CD4-positive, alpha-beta T cell treated with Interleukin-17A for 4 hours (primary cell): ENCODE measurements at regions not wholly inside any gene's neighbourhood (a gene's known extent, or its start where the extent isn't known, plus 50 kb on each side); places are given as distances from the start of the nearest gene placed in this dataset.

ENCODE experiments used
- DNase-seq: peaks from one replicate; pipeline ENCODE4 v3.0.0-alpha.2; 2020; ENCODE audit warnings: mixed read lengths

- no peak for DNase-seq
These were observed 484.8 kb upstream of the ID2 start for GRCh38 chr2:8197101-8197500.

- no peak for DNase-seq
These were observed 484.0 kb upstream of the ID2 start for GRCh38 chr2:8197825-8198224.

- DNase-seq = no peak
These were observed 483.0 kb upstream of the ID2 start for GRCh38 chr2:8198766-8199382.

GRCh38 chr2:8202132-8202531, 479.7 kb upstream of the ID2 start:
- no peak for DNase-seq

GRCh38 chr2:8203364-8203763, 478.5 kb upstream of the ID2 start:
- DNase-seq = no peak

DNA sequence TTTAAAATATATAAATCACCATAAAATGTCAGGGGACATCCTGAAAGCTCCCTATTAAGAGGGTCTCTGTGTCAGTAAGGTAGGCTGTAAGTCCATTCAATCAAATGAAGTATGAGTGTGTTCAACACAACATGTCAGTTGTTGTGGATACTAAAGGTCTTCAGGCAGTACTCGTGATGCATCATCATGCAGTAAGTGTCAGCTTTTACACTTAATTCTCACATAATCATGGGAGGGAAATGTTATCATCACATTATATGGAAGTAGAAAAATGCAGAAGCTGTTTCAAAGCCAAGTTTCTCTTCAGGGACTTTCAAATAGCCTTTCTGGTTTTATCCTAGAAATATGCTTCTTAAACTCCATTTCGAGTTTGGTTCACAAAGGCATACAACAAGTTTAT, 477.1 kb upstream of the ID2 start:
- no peak for DNase-seq

GRCh38 chr2:8209494-8209893, 472.4 kb upstream of the ID2 start:
- DNase-seq = no peak

GRCh38 chr2:8211384-8211783, 470.5 kb upstream of the ID2 start:
- DNase-seq = no peak

GRCh38 chr2:8212239-8212638, 469.6 kb upstream of the ID2 start:
- no peak for DNase-seq

DNA sequence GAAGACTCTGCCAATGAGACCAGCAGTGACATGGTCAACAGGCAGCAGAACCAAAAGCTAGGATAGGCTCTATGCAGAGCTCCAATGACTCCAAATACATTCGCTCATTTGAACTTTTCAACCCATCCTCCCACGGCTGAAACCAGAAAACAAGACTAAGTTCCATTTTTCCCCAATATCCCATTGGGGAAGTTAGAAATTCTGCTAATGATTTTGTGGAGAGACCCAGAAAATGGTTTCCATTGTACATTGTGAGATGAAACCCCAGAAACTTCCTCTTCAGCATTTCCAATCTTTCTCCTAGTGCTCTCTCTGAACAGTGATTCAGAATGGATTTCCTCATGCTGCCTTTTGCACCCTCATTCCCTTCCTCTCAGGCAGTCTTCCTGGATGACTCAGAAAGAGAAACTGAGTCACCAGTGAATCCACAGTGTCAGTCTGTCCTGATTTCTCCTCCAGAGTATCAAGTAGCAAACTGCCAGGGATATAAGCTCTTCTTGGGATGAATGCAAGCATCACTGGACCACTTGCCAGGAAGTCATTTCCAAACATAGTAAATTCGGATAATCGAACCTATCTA, 467.7 kb upstream of the ID2 start:
- DNase-seq = no peak

DNA sequence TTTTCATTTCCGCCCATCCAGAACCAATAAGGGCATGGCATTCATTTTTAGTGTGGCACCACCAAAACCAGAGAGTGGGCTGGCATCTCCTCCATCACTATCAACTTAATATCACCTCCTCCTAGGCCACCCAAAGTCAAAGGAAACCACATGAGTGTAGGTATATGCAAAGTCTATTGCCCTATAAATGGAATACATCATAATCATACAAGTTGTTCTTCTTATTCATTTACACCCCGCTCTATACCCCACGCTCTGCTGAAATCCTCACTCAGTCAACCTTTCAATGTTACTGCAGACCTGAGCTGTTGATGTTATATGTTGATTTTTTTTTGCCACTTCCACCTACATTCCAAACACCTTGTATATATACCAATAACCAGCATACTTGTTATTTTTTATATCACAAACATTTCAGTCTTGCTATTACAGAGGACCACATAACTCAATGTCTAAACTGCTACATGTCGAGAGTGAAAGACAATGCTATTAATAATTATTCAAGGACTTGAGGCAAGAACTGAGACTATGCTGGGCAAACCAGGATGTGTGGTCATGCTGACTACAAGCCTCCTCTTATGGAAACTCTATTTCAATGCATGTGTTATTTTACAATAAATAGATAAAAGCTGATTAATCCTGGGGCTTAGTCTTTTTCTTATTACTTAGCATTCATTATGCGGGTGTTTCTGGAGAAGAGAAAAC, 466.5 kb upstream of the ID2 start:
- DNase-seq = no peak

DNA sequence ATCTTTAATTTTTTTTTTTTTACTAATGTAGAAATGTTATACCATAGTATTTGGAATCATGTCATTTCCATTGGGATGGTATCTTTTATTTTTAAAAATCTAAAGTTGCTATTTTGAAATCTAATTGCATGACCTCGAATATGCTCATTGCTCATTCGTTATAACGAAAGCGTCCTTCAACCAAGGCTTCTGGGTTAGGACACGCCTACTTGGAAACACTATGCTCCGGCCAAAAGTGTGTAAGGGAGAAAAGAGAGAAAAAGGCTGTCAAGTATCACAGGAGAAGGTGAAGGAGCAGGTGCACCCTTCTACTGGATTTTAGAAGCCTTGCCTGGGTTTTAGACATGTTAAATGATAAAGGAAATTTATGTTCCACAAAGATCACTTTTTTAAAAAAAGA, 465.9 kb upstream of the ID2 start:
- no peak for DNase-seq

DNA sequence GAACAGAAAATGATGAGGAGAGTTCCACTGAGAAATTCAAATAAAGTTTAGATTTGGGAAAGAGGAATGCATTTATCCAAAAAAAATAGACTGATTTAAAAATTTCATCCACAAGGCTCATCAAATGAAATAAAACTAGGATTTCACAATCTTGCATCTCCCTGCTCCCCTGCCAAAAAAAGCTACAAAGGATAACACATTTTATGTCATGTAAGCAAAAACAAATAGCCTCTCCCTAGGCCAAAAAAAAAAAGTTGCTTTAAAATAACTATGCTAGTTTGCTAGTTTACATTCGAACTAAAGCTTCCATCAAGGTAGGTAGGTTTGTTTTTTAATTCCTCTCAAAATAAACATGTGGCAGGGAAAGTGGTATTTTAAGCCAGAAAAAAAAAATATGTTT, 465.5 kb upstream of the ID2 start:
- no peak for DNase-seq

DNA sequence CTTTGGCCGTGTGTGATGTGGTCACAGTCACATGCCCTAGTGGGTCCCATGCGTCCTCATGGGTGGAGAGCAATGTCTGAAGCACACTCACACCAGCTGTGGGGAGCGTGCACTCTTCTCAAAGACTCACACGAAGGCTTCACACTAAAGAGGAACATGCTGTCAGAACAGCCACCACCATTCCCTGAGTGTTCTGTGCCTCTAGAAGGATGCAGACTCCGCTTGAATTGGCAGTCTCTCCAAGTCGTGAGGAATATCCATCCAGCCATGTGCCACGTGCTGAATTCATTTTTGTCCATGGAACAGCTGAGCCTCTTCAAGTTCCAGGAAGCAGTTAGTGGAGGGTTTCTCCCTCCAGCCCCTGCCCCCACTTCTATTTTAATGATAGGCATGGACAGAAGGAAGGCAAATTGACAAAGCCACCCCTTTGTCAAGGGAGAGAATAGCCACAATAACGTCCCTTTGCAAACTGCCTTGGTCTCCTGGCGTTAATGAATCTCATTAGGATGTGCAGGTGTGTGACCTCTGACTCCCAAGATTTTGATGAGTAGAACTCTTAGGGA, 464.3 kb upstream of the ID2 start:
- DNase-seq = no peak

- no peak for DNase-seq
These were observed 462.8 kb upstream of the ID2 start for GRCh38 chr2:8219096-8219495.

DNA sequence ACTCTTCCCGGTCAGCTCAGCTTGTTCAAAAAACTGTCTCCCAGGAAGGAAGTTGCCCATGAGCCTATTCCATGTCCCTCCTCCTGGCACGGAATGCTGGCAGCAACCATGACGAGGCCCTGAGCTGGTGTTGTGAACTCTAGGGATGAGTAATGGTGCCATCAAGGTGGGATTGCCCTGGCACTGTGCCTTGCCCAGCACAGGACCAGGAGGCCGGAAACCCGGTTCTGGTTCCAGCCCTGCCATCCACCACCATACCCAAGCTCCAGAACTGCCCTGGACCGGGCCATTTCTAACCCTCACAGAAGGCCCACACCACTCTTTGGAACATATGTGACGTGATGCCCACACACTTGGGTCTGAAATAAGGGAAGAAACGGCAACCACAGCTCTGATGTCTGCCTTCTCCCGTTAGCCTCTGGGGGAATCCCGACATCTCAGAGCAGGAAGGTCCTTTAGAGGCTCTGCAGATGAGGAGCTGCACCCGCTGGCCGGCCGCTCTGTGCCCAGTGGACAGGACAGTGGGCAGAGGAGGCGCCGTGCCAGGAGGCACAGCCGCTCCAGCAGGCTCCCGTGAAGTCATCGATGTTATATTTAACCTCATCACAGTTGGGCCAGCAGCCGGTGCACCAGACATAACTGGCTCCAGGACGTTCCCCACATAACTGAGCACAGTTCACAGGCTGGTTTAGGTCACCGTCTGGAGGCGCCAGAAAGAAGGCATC, 462.1 kb upstream of the ID2 start:
- no peak for DNase-seq

DNA sequence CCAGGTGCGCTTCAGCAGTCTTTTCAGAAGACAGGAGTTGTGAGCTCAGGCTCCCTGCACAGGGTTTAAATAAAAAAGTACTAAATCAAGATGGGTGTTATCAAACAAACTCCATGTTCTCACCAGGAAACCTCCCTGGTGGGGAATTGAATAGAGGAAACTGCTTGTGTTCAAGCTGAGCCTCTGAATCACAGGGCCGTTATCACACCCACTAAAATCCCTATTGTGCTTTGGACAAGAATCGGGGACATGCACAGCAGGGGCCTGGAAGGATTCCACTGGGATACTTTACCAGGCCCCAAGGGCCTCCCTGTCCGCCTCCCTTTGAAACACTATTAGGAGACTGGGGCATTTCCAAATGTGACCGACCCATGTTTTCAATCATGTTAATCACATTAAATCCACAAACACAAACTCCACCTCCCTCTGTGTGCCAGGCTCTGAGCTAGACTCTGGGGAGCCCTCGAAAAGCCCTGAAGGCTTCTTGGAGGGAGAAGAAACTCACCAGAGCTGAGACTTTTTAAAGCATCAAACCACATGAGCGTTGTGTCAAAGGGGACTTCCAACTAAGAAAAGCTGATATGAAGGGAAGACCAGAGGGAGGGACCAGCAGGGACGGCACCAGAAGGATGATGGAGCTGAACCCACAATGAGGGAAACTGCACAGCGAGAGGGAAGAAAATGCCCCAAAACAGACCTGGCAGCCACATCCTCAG, 458.7 kb upstream of the ID2 start:
- DNase-seq = no peak

DNA sequence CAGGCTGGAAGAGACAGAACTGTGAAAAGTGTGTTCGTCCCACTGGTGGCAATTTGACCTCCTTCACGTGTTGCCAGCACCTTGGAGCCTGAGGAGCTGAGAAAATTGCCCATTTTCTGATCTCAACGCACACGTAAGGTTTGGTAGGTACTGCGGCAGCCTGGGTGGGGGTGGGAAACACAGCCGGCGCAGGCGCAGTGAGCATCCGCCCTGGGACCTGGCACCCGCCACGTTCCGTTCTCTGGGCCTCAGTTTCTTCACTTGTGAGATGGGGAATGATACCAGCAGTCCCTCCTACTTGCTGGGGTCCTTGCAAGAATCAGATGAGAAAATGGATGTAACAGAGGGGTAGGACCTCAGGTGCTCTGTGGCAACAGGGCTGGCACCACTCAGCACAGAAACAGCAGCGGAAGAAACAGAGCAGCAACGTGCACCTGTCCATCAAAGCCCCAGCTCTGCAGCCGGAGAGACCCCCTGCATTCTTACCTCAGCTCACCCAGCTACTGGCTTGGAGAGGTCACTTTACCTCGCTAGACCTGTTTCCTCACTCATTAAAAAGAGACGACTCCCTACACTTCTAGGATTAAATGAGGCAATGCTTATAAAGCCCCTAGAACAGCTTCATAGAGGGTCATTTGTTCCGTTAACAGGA, 458.0 kb upstream of the ID2 start:
- no peak for DNase-seq

- no peak for DNase-seq
These were observed 457.3 kb upstream of the ID2 start for GRCh38 chr2:8224347-8225190.

GRCh38 chr2:8225266-8225665, 456.6 kb upstream of the ID2 start:
- DNase-seq = no peak

DNA sequence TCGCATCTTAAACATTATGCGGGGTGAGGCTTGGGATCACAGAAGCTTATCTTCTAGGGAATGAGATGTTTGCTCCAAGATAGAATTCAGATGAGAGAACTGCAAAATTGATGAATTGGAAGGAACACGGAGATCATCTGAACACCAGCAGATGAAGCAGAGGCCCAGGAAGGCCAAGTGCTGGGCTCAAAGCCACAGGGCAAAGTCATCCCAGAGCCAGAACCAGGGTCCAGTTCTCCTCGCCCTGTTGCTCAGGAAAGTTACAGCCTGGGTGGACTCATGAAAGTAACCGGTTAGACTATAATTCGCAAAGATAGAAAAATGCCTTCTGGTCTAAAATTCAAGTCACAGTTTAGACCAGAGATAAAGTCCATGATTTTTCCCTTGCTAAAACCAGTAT, 456.1 kb upstream of the ID2 start:
- DNase-seq = no peak
